SW 1271 (cell line): ENCODE measurements at regions not wholly inside any gene's neighbourhood (a gene's known extent, or its start where the extent isn't known, plus 50 kb on each side); places are given as distances from the start of the nearest gene placed in this dataset.
A peak's percentile ranks its signal among the peaks of the same experiment; 100 is the strongest.

Experiments
- DNase-seq, 2 experiments: peaks; one replicate each; lab custom pipeline; 2025; lab: John Stamatoyannopoulos, UW

DNA sequence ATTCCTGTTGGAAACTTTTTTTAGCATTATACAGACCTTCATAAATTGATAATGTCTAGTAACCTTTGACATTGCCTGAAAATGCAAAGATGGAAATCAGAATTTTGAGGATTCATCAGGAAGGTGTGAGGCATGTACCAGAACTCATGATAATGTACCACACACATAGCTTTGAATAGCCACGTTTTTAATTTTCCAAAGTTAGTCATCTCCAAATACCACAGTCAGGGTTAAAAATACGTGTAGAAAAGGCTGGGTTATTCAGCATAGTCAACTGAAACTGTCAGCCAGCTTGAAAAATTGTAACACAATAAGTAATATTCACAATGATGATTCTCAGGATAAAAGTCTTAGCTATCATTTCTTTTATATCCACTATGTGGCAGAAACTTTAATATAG, 102.0 kb upstream of the THRB start:
- DNase-seq, result no peak

DNA sequence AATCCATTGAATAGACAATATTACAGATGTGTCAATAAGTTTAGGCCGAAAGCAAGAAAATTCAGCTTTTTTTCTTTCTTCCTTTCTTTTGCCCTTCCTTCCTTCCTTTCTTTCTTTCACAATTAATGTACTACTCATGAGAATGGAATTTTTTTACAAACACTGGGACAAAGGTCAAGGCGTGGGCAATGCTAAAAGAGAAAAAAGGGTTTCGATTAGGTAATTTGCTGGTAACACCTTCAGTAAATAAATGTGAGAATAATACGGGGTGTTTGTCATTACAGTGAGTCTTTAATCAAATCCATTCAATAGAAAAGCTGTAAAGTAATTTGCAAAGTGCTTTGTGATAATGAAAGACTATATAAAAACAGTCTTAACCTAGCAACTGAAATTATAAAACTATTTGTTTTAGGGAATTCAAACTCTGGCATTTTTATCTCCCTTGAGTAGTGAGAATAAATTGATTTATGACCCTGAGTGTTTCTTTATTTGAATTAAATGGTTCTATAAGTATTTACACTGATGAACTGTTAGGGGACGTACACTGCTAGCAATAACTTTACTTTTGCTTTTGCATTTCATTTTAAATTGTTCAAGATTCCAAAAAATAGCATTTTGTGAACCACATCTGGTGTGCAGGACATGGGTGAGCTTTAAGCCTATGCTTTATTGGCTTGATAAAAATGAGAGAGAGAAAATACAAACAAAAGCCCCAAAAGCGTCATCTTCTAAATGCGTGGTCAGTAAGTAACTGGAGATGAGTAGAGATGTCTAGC, 104.2 kb upstream of the THRB start:
- DNase-seq, result peak in 1 of 2 experiments; percentile 6

DNA sequence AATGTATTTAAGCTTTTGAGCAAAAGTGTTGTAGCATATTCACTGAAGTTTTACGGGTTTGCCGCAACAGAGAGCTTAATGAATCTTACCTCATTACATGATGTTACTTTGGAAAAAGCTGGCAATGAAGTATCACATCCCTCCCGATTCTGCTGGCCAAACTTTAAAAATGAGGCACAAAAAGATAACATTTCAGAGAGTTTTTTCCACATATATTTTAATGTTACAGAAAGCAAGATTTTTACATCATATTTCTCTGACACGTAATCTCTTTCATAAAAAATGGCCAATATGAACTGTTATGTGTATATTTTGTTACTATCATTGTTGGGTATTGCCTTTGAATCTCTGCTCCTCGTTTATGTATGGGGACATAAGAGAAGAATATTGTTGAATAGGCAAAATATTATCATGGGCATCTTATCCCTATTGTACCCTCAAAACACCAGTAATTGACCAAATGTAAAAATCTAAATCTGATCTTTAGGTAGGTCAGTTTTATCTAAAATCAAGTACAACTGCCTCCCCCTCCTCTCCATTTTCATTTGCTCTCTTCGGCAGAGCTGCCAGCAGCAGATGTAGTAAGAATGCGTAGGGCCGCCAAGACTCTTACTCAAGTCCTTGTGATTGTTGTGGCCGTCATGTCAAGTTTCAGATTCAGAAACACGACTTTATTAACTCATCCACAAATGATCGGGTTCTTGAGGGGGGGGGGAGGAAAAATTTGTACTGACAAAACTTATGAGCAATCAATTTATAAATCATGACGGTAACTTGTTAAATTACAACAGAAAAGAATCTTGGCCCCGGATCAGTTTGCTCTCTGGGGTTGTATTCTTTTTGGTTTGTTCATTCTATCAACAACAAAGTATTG, 106.7 kb upstream of the THRB start:
- no peak for DNase-seq

GRCh38 chr3:24604215-24604614, 109.6 kb upstream of the THRB start:
- DNase-seq, result no peak

GRCh38 chr3:24605511-24606028, 110.9 kb upstream of the THRB start:
- DNase-seq, result no peak

DNA sequence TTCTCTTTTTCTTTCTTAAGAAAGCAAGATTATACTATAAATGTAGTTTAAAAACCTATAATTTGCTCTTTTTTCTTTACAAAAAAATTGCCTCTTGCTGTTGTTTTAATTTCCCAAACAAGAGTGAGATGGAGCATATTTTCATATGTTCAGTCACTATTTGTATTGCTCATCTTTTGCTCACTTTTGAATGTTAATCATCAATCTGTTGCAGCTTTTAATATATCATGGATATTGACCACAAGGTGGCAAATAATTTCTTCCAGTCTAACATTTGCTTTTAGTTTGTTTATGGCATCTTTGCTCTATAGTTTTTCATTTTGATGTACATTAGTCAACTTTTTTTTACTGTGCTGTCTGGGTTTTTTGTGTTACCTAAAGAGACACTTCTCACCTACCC, 112.6 kb upstream of the THRB start:
- no peak for DNase-seq

DNA sequence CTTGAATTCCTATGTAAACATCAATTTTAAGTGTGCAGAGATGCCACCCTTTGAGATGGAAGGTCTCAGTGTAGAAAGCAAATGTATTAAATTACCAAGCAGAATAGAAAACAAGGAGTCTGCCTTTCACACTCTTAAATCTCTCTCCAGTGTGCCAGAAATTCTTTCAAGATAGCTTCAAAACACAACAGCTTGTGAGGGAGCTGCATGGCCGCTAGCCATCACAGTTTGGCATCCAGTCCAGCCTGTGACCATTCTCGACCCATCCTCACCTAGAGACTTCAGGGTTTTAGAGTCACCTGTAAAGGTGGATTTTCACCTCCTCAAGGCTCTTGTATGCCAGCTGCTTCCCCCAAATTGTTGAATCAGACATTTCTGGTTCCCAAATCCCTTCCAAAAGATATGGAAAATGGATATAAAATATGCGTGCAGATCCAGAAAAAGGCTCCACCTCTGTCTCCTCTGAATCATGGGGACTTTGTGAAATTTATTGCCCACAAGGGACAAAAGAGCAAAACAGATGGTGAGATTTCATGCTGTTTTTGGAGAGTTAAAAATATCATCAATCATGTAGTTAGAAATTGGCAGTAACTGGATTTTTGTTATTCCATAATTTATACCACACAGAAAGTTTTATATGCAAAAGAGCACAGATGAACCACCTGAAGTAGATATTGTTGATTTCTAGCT, 114.2 kb upstream of the THRB start:
- no peak for DNase-seq

GRCh38 chr3:24614359-24614758, 119.7 kb upstream of the THRB start:
- DNase-seq, result no peak

DNA sequence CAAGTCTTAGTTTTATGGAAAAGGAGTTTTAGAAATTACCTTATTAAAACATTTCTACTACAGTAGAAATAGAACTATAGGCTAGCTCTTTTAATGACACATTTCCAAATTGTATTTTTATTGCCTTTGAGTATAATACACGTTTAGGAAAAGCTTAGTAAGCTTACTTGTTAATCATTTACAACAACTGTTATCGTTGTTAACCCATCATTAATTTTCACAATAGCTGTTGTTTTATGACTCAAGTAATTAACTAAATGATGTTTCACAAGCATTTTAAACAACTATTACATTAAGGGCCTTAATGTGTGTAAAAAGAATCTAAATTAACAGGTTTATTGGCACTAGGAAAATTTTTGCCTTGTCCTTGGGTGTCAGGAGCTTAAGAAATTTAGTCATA, 120.5 kb upstream of the THRB start:
- DNase-seq, result no peak

DNA sequence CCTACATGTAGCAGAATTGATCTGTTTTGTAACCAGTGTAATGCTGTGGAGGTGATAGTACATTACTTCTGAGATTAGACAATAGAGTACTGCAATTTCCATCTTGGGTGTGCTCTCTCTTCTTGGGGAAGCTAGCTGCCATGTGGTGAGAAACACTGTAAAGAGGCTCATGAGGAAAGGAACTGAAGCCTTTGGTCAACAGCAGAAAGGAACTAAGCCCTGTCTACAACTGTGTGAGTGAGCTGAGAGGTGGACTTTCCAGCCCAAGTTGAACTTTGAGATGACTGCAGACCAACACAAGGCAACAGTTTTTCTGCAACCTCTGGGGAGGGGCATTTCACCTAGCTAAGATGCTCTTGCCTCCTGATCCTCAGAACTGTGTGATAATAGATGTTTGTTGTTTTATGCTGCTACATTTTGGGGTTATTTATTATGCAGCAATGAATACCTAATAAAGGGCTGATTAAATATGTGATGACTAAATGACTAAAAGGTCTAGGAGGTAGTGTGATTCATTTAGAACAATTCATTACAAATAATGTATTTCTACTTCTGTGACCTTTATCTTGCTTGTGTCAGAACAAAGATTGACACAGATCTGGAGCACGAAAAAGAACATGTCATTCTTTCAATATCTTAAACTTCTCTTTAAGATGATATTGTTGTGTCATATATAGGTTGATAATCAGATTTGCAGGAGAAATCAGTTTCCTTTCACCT, 121.6 kb upstream of the THRB start:
- DNase-seq, result no peak

GRCh38 chr3:24622138-24622537, 127.5 kb upstream of the THRB start:
- no peak for DNase-seq

DNA sequence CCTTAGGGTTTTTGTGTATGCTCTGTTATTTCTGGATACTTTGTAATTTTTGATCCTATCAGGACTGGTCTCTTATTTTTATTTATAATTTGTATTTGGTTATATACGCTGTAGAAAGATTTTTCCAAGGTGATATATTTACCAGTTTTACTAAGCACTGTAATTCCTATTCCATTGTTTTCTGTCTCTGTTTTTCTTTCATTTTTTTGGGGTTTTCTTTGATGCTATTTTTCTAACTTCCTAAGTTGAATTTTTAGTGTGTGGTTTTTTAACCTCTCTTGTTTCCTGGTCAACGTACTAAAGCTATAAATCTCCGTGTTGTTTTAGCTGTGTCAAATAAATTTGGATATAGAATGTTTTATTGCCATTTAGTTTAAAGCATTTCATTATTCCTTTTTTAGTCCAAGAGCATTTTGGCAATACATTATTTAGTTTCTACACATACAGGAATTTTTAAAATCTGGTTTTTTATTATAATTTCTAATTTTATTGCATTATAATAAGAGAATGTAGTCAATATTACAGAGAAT, 128.1 kb upstream of the THRB start:
- no peak for DNase-seq

GRCh38 chr3:24623657-24624056, 129.0 kb upstream of the THRB start:
- no peak for DNase-seq

DNA sequence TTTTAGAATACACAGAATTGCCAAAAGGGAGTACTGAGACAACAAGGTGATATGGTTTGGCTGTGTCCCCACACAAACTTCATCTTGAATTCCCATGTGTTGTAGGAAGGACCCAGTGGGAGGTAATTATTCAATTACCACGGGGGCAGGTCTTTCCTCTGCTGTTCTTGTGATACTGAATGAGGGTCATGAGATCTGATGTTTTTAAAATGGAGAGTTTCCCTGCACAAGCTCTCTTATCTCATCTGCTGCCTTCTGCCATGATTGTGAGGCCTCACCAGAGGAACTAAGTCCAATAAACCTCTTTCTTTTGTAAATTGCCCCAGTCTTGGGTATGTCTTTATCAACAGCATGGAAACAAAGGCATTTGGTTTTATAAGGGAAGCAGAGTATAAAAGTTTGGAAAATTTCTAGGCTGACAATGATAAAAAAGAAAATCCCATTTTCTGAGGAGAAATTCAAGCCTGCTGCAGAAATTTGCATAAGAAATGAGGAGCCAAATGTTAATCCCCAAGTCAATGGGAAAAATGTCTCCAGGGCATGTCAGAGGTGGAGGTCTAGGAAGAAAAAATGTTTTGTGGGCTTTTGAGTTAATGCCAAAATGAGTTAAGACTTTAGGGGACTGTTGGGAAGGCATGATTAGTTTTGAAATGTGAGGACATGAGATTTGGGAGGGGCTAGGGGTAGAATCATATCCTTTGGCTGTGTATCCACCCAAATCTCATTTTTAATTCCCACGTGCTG, 130.5 kb upstream of the THRB start:
- no peak for DNase-seq

DNA sequence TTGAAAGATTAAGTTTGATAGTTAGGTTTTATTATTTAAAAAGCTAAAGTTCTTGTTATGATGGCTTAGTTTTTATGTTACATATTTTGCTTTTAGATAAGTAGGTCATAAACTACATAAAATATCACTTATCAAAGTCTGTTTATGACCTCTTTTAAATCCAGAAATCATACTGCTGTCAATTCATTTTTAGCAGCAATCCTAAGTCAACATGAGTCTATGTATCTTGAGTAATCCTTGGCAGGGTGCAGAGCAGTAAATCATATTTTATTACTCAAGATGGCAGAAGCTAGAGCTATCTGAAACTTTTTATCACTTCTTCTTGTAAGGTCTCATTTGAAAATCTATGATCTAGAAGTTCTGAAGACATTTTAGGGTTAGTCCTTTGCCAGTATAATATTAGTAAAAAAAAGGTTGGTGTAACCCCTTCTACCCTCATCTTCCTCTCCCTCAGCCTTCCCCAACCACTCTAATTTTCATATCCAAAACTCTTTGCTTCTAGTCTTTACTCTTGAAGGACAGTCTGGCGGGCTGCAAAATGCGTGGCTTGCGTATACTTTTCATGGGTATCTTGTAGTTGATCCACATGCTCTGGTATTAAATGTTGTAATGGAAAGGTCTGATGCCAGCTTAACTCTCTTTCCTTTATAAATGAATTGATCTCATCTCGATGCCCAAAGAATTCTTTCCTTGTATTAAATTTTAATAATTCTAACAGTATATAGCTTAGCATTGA, 134.0 kb upstream of the THRB start:
- no peak for DNase-seq

GRCh38 chr3:24631481-24631880, 136.8 kb upstream of the THRB start:
- DNase-seq, result no peak

DNA sequence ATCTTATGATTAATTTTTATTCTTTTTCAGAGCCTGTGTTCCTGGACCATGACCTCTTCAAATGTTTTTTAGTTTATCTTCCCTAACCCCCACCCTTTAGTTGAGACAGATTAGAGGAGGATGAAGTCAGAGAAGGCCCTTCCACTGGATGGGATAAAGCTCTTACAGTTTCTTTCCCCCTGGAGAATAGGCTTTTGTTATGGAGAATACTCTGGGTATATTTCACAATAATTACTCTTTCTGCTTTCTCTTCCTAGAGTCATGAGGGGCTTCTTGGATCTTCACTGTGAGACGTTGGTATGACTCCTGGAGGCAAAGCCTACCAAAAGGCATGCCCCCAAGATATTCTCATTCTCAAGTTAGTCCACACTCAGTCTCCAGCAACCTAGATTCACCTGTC, 144.4 kb upstream of the THRB start:
- no peak for DNase-seq

DNA sequence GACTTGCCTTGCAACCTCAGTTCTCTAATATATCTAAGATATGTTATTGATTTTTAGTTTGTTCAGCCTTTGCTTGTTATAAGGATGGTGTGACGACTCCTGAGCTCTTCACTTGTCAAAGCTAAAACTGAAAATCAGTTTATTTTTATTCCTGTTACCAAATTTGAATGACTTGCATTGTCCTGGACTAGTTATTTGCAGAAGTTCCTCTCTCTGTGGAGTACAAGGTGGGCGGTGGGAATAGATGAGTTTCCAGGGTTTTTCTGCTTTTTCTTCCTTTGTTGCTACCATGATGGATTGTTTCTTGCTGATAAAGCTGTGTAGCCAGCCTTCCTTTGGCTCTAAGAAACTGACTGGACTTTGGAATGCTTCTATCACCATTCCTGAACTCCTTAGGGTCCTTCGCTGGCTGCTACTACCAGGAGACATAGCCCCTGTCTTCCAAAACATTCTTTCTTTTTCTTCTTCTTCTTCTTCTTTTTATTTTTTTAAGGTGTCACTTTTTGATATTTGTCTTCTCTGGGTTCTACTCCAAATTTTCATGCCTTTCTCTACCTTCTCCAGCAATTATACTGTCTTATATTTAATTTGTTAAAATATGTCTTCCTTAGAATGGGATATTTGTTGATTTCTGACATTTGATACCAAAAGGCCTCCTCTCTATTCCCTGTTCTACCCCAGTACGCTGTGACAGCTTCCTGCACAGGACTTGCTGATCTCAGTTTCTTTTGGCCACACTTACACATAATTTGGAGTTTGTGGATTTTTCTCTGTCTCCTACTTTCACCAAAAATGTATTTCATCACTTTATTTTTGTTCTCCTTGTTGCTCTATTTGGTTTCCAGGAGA, 145.1 kb upstream of the THRB start:
- no peak for DNase-seq

DNA sequence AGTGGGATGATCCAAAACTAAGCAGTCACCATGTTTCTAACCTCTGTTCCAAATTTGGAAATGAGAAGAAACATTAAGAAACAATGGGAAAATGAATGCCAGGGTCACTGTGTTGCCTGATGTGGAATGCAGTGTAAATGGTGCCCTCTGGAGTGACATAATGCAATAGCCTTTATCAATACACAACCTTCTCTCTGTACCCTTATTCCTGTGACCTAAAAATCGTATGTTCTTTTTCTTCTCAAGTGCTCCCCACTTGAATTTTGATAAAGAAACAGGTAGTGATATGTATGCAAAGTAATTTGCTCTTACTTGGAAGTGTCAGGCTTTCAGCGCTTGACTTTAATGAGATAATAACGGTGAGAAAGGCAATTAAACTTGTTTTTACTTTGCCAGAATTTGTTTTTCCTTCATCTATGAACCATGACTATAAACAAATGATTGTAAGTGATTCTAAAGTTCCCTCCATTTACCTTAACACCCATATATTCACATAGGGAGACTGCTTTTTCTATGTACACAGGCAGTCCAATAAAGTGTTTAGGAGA, 145.8 kb upstream of the THRB start:
- peak in 1 of 2 experiments; percentile 23 for DNase-seq
